Epidermal melanocyte (primary cell): ENCODE measurements at regions not wholly inside any gene's neighbourhood (a gene's known extent, or its start where the extent isn't known, plus 50 kb on each side); places are given as distances from the start of the nearest gene placed in this dataset.
"Not testable (repeated sequence)": the region's sequence is repeated elsewhere in the genome, so short reads cannot be mapped to it uniquely, and the experiment has no call there.

Experiments used
- DNase-seq: peaks from one replicate; pipeline ENCODE4 v3.0.0; 2011; ENCODE audit warnings: low spot score; ENCODE audit not compliant: insufficient read length

GRCh38 chr2:221999717-222000116, 299.1 kb downstream of the PAX3 start:
- no peak for DNase-seq

DNA sequence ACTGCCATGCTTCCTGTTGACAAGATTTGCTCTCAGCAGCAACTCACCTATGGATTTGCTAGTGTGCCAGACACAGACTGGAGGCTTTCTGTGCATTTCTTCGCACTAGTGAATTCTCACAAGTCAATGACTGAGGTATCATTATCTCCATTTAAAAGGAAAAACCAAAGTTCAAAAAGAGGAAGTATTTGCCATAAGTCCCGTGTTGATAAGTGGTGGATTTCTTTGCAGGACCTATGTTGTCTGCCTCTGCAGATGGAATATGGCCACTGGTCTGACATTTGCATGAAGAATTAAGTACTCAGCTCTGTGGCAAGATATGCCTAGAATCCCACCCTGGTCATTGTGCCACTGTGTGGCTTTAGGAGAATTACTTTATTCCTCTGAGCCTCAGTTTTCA, 299.6 kb downstream of the PAX3 start:
- DNase-seq = no peak

- no peak for DNase-seq
Measured at GRCh38 chr2:221997683-221998082, 301.1 kb downstream of the PAX3 start.

DNA sequence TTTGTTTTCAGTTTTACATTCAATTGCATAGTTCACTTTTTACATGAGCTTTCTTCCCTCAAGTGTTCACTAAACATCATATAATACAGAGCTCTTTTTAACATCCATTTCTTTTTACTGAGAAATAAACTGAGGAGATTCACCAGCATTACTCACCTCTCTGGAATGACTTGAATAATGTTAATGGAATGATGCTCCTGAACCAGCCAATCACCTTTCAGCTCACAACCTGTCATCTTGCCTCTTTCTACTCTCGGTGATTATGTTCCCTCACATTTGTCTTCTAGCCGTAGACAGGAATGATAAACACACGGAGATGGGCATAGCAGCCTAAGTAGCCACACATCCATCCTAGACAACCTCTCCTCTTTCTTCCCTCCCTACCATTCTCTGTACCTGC, 301.7 kb downstream of the PAX3 start:
- no peak for DNase-seq

DNA sequence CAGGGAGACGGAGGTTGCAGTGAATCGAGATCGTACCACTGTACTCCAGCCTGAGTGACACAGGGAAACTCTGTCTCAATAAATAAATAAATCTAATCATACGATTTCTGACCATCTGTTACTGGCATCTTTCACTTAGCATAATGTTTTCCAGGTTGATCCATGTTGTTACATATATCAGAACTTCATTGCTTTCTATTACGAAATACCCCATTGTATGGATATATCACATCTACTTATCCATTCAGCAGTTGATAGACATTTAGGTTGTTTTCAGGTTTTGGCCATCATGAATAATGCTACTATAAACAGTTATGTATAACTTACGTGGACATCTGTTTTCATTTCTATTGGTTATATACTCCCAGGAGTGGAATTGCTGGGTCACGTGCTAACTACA, 303.9 kb downstream of the PAX3 start:
- DNase-seq = no peak

DNA sequence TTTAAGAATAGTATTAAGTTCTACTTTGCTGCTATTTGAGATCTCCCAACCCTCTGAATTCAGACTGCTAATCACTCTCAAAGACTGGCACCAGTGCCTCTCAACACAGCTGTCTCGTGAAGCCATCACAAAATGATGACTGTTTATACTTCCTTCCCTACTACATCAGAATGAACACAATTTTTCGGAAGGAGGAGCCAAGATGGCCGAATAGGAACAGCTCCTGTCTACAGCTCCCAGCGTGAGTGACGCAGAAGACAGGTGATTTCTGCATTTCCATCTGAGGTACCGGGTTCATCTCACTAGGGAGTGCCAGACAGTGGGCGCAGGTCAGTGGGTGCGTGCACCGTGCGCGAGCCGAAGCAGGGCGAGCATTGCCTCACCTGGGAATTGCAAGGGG, 314.4 kb downstream of the PAX3 start:
- DNase-seq = not testable (repeated sequence)

DNA sequence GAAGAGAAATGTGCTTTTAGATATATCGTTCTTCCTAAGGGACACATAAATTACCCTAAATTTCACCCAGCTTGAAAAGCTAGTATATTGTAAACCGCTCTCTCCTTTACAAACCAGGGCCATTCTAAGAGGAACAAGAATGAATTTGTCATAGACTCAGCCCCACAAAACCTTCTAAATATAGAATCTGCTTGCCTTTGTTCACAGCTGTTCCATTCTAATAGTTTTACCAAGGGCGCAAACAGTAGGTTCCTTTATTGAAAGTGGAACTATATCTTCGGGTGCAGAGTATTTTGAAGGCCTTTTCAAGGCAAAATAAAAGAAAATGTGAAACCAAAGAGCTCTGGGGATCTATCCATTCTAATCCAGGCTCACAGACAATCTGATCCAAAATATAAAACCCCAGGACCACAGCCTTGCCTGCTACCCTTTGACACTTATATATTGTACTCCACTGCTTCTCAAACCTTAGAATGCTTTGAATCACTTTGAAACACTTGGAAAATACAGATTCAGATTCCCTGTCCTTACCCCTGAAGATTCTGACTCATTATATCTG, 316.8 kb downstream of the PAX3 start:
- DNase-seq = no peak

DNA sequence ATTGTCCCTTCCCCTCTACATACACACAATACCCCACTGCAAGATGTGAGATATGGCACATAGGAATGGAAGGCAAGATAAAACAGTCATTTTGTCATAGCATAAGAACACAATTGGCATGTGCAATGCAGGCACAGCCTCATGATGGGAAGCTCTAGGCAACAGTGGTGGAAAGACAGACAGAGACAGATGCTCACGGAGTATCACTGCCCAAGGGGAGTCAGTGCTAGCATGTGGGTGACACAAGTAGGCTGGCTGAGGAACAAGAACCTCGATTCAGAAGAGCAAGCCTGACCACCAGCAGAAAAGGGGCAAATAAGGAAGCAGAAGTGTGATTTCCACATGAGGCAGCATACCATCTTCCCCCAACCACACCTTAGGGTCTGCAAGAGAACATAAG, 323.6 kb downstream of the PAX3 start:
- DNase-seq = no peak

GRCh38 chr2:221973902-221974301, 324.9 kb downstream of the PAX3 start:
- DNase-seq = no peak

- no peak for DNase-seq
Measured at GRCh38 chr2:221973502-221973901, 325.3 kb downstream of the PAX3 start.

- DNase-seq = no peak
Measured at GRCh38 chr2:221972813-221973478, 325.9 kb downstream of the PAX3 start.

- no peak for DNase-seq
Measured at GRCh38 chr2:221970389-221970788, 328.4 kb downstream of the PAX3 start.

GRCh38 chr2:221969830-221970144, 329.0 kb downstream of the PAX3 start:
- no peak for DNase-seq

- DNase-seq = peak; percentile 51
Measured at GRCh38 chr2:221969087-221969829, 329.5 kb downstream of the PAX3 start.

GRCh38 chr2:221962186-221962585, 336.6 kb downstream of the PAX3 start:
- no peak for DNase-seq

- no peak for DNase-seq
Measured at GRCh38 chr2:221961561-221961960, 337.2 kb downstream of the PAX3 start.

DNA sequence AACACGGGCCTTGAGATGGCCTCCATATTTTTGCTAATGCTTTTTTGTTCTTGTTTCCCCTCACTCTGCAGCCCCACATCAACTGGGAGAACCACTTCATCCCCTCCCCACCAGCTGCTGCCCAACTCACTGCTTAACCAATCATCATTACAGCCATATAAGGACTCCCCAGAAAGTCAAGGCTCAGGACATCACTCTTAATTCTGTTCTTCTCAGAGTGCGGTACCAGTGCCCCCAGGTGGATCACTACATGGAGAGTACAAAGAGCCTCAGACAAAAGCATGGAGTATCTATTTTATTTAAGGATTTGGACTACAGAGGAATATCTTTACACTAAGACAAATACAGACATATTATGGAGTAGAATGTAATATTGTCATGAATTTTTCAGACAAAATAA, 340.6 kb downstream of the PAX3 start:
- DNase-seq = no peak

- no peak for DNase-seq
Measured at GRCh38 chr2:221948076-221948475, 350.7 kb downstream of the PAX3 start.

GRCh38 chr2:221944452-221944851, 354.3 kb downstream of the PAX3 start:
- DNase-seq = not testable (repeated sequence)

- no peak for DNase-seq
Measured at GRCh38 chr2:221943076-221943810, 355.6 kb downstream of the PAX3 start.

- DNase-seq = no peak
Measured at GRCh38 chr2:221931251-221931991, 359.3 kb upstream of the EPHA4 start.

DNA sequence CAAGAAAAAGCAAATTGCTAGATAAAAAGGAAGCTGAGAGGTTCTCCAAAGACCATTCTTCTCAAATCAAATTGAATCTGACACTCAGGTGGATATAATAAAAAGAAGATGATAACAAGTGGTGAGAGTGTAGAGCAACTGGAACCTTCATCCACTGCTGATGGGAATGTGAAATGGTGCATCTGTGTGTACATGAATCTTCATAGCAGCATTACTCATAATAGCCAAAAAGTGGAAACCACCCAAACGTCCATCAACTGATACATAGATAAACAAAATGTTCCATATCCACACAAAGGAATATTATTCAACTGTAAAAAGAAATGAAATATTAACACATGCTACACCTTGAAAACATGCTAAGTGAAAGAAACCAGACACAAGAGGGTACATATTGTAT, 357.2 kb upstream of the EPHA4 start:
- DNase-seq = no peak
